ENCODE measurements at regions not wholly inside any gene's neighbourhood (a gene's known extent, or its start where the extent isn't known, plus 50 kb on each side); places are given as distances from the start of the nearest gene placed in this dataset.

DNA sequence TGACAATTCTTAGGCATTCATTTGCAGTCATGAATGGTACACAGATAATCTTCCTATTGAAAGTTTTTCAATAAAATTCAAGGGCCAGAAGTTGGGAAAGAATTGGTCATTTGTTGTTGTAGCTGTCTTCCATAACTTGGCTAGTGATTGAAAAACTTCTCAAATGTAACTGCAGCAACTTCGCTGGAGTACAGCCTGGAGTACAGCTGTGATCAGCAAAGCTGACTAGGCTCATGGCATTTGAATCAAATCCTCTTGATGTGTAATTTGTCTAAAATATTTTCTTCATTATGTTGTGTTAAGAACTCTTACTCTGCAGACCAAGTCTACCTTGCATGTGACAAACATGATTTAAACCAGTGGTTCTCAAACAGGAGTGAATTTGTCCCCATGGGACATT lies 226.5 kb upstream of the STEAP1 start:
- H3K4me3 ChIP-seq: no peak overlapping the region
- intact Hi-C loops (cut with DNase I): no loop called here
- no peaks in the 10 kb centered on the region for H3K4me1 ChIP-seq
- 29 to 30% methylated on average over 1 of the region's 1 CpG for WGBS, 2 donors
- TF ChIP-seq POLR2A (IDR thresholded peaks at IDR 0.05): no peak
- TF ChIP-seq, protein P1, sequence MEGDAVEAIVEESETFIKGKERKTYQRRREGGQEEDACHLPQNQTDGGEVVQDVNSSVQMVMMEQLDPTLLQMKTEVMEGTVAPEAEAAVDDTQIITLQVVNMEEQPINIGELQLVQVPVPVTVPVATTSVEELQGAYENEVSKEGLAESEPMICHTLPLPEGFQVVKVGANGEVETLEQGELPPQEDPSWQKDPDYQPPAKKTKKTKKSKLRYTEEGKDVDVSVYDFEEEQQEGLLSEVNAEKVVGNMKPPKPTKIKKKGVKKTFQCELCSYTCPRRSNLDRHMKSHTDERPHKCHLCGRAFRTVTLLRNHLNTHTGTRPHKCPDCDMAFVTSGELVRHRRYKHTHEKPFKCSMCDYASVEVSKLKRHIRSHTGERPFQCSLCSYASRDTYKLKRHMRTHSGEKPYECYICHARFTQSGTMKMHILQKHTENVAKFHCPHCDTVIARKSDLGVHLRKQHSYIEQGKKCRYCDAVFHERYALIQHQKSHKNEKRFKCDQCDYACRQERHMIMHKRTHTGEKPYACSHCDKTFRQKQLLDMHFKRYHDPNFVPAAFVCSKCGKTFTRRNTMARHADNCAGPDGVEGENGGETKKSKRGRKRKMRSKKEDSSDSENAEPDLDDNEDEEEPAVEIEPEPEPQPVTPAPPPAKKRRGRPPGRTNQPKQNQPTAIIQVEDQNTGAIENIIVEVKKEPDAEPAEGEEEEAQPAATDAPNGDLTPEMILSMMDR (IDR thresholded peaks at IDR 0.05): no peak
- H3K9me3 ChIP-seq: no peaks in the 10 kb centered on the region
- H3K27ac ChIP-seq: no peak overlapping the region
- ATAC-seq (no peak), DNase-seq (no peak)
- H3K36me3 ChIP-seq (replicated peaks in 1 of 2; ENCODE audit: insufficient read depth in 1 of 2, low read depth in 2 of 2): no peaks in the 10 kb centered on the region
- H3K27me3 ChIP-seq: no peaks in the 10 kb centered on the region

DNA sequence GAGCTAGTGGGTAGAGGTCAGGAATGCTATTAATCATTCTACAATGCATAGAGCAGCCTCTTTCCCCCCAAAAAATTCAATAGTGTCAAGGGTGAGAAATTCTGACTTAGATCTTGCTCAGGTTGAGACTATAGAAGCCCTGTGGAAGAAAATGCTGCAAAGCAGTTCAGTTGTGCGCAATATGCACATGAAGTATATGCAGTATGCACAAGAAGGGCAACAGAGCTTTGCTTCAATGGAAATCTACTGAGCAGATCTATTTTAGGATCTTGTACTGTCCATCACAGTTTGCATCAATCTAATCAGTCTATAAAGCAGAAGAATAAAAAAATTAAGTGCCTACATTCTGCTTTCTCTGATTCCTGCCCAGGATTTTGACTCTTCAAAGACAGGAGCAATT lies 225.8 kb upstream of the STEAP1 start:
- H3K4me3 ChIP-seq: no peak overlapping the region
- intact Hi-C loops (cut with DNase I): no loop called here
- no peak overlapping the region for H3K27ac ChIP-seq
- H3K27me3 ChIP-seq: no peaks in the 10 kb centered on the region
- TF ChIP-seq, protein P1 (IDR thresholded peaks at IDR 0.05): no peak
- TF ChIP-seq POLR2A (IDR thresholded peaks at IDR 0.05): no peak
- no peaks in the 10 kb centered on the region for H3K9me3 ChIP-seq
- no peaks in the 10 kb centered on the region for H3K36me3 ChIP-seq (replicated peaks in 1 of 2; ENCODE audit: insufficient read depth in 1 of 2, low read depth in 2 of 2)
- DNase-seq (no peak), ATAC-seq (no peak)
- no peaks in the 10 kb centered on the region for H3K4me1 ChIP-seq
- 95 to 100% methylated on average over 1 of the region's 1 CpG for WGBS, 2 donors

DNA sequence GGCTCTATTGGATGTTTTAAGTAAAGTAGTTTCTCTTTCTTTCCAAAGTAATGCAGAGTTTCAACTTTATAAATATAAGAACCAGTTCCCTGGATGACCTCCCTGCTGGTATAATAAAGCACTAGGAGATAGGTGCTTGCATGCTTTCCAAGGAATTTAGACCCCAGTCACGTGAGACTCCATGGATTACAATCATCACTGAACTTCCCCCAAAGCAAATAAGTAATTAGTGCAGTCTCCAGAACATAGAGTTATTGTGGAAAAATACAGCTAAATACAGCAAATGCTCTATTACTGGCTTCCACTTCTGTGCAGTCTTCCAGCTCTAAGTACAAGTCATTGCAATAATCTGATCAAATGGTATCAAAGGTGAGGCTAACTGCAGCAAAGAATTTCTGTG lies 220.2 kb upstream of the STEAP1 start:
- TF ChIP-seq, protein P1 (IDR thresholded peaks at IDR 0.05): no peak
- no peak for TF ChIP-seq POLR2A (IDR thresholded peaks at IDR 0.05)
- Histone ChIP-seq H3K27me3 (no peaks in the 10 kb centered on the region), H3K4me3 (no peak overlapping the region), H3K27ac (no peak overlapping the region), H3K36me3 (replicated peaks in 1 of 2; ENCODE audit: insufficient read depth in 1 of 2, low read depth in 2 of 2) (no peaks in the 10 kb centered on the region), H3K9me3 (no peaks in the 10 kb centered on the region), H3K4me1 (no peaks in the 10 kb centered on the region)
- ATAC-seq (no peak), DNase-seq (no peak)
- WGBS, 2 donors: 4 to 9% methylated on average over 1 of the region's 1 CpG
- intact Hi-C loops (cut with DNase I): no loop called here

DNA sequence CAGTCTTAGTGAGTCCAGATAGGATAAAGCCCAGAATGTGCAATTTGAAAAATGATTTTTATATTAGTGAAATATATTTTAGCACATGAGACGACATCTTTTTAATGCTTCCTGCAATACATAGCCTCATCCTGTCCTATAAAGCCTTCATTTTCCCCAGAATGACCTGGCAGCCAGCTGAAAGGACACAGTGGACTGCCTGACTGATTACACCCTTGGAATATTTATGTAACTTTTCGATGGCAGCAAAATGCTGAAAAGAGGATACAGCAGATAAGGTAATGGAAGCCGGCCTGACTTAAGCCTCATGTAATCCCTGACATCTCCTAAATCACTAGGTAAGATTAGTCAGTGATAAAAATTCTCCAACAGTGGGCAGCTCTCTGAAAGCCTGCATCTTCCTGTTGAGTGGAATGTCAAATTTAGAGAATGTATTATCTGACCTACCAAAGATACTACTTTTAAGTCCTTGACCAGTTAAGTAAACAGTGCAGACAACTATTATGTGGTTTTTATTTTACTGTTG lies 210.7 kb upstream of the STEAP1 start:
- H3K4me1 ChIP-seq: no peaks in the 10 kb centered on the region
- ATAC-seq (no peak), DNase-seq (no peak)
- H3K9me3 ChIP-seq: no peaks in the 10 kb centered on the region
- H3K27ac ChIP-seq: no peak overlapping the region
- TF ChIP-seq, protein P1 (IDR thresholded peaks at IDR 0.05): no peak
- no peak for TF ChIP-seq POLR2A (IDR thresholded peaks at IDR 0.05)
- no peaks in the 10 kb centered on the region for H3K36me3 ChIP-seq (replicated peaks in 1 of 2; ENCODE audit: insufficient read depth in 1 of 2, low read depth in 2 of 2)
- 38 to 47% methylated on average over 3 of the region's 3 CpGs for WGBS, 2 donors
- H3K27me3 ChIP-seq: no peaks in the 10 kb centered on the region
- H3K4me3 ChIP-seq: no peak overlapping the region
- intact Hi-C loops (cut with DNase I): no loop called here

DNA sequence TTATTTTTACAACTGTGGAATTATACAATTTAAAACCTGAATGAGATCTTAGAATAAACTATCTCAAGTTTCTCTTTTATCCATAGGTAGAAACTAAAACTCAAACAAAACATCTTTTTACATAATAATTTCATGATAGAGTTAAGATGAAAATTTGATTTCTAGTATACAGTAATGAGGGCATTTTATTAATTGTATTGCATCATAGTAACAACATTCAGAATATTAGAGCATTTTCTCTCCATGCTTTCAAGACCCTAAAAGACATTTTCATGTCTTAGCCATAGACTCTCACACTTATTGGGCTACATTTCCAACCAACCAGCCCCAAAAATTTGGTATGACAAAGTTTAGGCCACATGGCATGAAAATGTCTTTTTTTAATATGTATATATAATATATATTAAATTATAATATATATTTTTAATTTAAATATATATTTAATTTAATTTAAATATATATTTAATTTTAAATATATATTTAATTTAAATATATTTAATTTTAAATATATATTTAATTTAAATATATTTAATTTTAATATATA lies 195.7 kb upstream of the STEAP1 start:
- no peaks in the 10 kb centered on the region for H3K9me3 ChIP-seq
- no peak overlapping the region for H3K4me3 ChIP-seq
- no peaks in the 10 kb centered on the region for H3K27me3 ChIP-seq
- TF ChIP-seq POLR2A (IDR thresholded peaks at IDR 0.05): no peak
- TF ChIP-seq, protein P1 (IDR thresholded peaks at IDR 0.05): no peak
- DNase-seq: no peak
- H3K27ac ChIP-seq: no peak overlapping the region
- intact Hi-C loops (cut with DNase I): no loop called here
- ATAC-seq: no peak
- H3K4me1 ChIP-seq: no peaks in the 10 kb centered on the region
- H3K36me3 ChIP-seq (replicated peaks in 1 of 2; ENCODE audit: insufficient read depth in 1 of 2, low read depth in 2 of 2): no peaks in the 10 kb centered on the region
